Keratinocyte (primary cell): ENCODE measurements at regions not wholly inside any gene's neighbourhood (a gene's known extent, or its start where the extent isn't known, plus 50 kb on each side); places are given as distances from the start of the nearest gene placed in this dataset.

Experiments used
- DNase-seq: peaks from one replicate; pipeline ENCODE4 v3.0.0-alpha.2; 2011; ENCODE audit warnings: low read depth, missing footprints, low spot score
- FAIRE-seq: peaks from 2 replicates; lab custom pipeline; 2011; peaks lifted over from hg19 to GRCh38; lab: Jason Lieb, UNC
- H2AFZ ChIP-seq: 2 replicates; pipeline ENCODE4 v1.6.0; 2012; ENCODE audit warnings: low read length, control low read depth, inconsistent platforms; ENCODE audit not compliant: control insufficient read depth
- H3K27ac ChIP-seq: 2 replicates; pipeline ENCODE4 v1.5.1; 2011; ENCODE audit warnings: low read length; ENCODE audit not compliant: control insufficient read depth, insufficient read depth
- H3K27me3 ChIP-seq: 3 replicates; pipeline ENCODE4 v1.6.0; 2011; ENCODE audit warnings: low read length; ENCODE audit not compliant: control insufficient read depth, insufficient read depth; ENCODE audit errors: extremely low read depth
- H3K36me3 ChIP-seq, 2 experiments: 2 replicates in 1 of 2; 3 replicates in 1 of 2; pipeline ENCODE4 v1.5.1; 2011; ENCODE audit warnings: low read length in 2 of 2, mild to moderate bottlenecking in 1 of 2; ENCODE audit not compliant: control insufficient read depth in 2 of 2, insufficient read depth in 2 of 2; ENCODE audit errors: extremely low read depth in 1 of 2
- H3K4me1 ChIP-seq: 3 replicates; pipeline ENCODE4 v1.5.1; 2011; ENCODE audit warnings: low read length; ENCODE audit not compliant: control insufficient read depth, insufficient read depth; ENCODE audit errors: extremely low read depth
- H3K4me2 ChIP-seq: 3 replicates; pipeline ENCODE4 v1.6.0; 2011; ENCODE audit warnings: low read depth, low read length; ENCODE audit not compliant: control insufficient read depth, insufficient read depth; ENCODE audit errors: extremely low read depth
- H3K4me3 ChIP-seq, 3 experiments: fragments of 200-600 bp in 1 of 3; sonication (generic) in 1 of 3; 2 replicates in 2 of 3; 3 replicates in 1 of 3; pipeline ENCODE4 v1.5.1; 2011 to 2016; ENCODE audit warnings: low read length in 3 of 3, mild to moderate bottlenecking in 3 of 3, control low read depth in 2 of 3, inconsistent platforms in 1 of 3, low read depth in 1 of 3, mixed read lengths in 1 of 3, mixed run types in 1 of 3, moderate library complexity in 1 of 3; ENCODE audit not compliant: control insufficient read depth in 2 of 3, insufficient read depth in 2 of 3; ENCODE audit errors: extremely low read depth in 1 of 3
- H3K79me2 ChIP-seq: 2 replicates; pipeline ENCODE4 v1.6.0; 2012; ENCODE audit warnings: low read length; ENCODE audit not compliant: control insufficient read depth, insufficient read depth
- H3K9ac ChIP-seq: 3 replicates; pipeline ENCODE4 v1.6.0; 2011; ENCODE audit warnings: low read length; ENCODE audit not compliant: control insufficient read depth, insufficient read depth; ENCODE audit errors: extremely low read depth
- H3K9me1 ChIP-seq: 3 replicates; pipeline ENCODE4 v1.6.0; 2011; ENCODE audit warnings: low read length; ENCODE audit not compliant: control insufficient read depth, insufficient read depth; ENCODE audit errors: extremely low read depth
- H3K9me3 ChIP-seq: 2 replicates; pipeline ENCODE4 v1.5.1; 2012; ENCODE audit warnings: low read depth, low read length; ENCODE audit not compliant: control insufficient read depth
- H4K20me1 ChIP-seq: 3 replicates; pipeline ENCODE4 v1.6.0; 2011; ENCODE audit warnings: low read length; ENCODE audit not compliant: control insufficient read depth, insufficient read depth; ENCODE audit errors: extremely low read depth
- EZH2 ChIP-seq: IDR thresholded peaks from one replicate; pipeline ENCODE4 v1.6.1; 2012; ENCODE audit warnings: inconsistent platforms, mild to moderate bottlenecking, low read length, moderate library complexity
- dilution Hi-C: fragments of 300-500 bp; cut with MboI; formaldehyde crosslinking; loops from one replicate; pipeline ENCODE4 v1.7.0; 2020; ENCODE audit warnings: low sequenced_read_pairs; ENCODE audit not compliant: extremely low pct_ligation_motif_present
- TF ChIP-seq, protein P1 (sequence below), 3 experiments: IDR thresholded peaks in 1 of 3; conservative IDR thresholded peaks in 1 of 3; optimal IDR thresholded peaks in 1 of 3; 2 replicates in 2 of 3; 3 replicates in 1 of 3; pipeline versions ENCODE3 to v1.5.1; 2011; ENCODE audit warnings: low read length in 3 of 3, mild to moderate bottlenecking in 3 of 3, moderate library complexity in 2 of 3, control low read depth in 1 of 3, inconsistent platforms in 1 of 3; ENCODE audit not compliant: insufficient read depth in 2 of 3; ENCODE audit errors: extremely low read depth in 1 of 3

DNA sequence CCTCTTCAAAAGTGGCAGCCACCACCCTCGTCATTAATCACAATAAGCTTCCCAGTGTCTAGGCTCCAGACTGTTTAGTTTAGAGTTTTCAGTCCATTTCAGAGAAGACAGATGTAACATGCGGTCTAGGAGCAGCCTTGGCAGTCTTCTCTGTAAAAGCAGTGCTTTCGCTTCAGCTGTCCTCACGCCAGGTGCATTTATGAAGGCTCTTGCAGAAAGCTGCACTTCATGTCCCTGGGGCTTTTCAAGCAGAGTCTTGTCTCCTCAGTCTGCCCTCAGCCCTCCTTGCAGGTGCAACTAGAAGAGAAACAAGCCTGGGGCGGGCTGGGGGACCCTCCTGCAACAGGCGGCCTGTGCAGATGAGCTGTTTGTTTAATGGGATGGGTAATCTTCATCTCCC lies 281.9 kb downstream of the DRD1 start:
- Histone ChIP-seq H3K9me3 (no peaks in the 10 kb centered on the region), H3K4me1 (no peaks in the 10 kb centered on the region), H3K27ac (no peak overlapping the region), H2AFZ (no peak overlapping the region), H3K36me3 (no peaks in the 10 kb centered on the region), H4K20me1 (no peaks in the 10 kb centered on the region), H3K4me2 (no peak overlapping the region), H3K9ac (no peak overlapping the region), H3K9me1 (no peaks in the 10 kb centered on the region), H3K4me3 (no peak overlapping the region), H3K27me3 (no peaks in the 10 kb centered on the region), H3K79me2 (no peaks in the 10 kb centered on the region)
- DNase-seq: no peak
- dilution Hi-C loops: no loop called here
- TF ChIP-seq, protein P1, sequence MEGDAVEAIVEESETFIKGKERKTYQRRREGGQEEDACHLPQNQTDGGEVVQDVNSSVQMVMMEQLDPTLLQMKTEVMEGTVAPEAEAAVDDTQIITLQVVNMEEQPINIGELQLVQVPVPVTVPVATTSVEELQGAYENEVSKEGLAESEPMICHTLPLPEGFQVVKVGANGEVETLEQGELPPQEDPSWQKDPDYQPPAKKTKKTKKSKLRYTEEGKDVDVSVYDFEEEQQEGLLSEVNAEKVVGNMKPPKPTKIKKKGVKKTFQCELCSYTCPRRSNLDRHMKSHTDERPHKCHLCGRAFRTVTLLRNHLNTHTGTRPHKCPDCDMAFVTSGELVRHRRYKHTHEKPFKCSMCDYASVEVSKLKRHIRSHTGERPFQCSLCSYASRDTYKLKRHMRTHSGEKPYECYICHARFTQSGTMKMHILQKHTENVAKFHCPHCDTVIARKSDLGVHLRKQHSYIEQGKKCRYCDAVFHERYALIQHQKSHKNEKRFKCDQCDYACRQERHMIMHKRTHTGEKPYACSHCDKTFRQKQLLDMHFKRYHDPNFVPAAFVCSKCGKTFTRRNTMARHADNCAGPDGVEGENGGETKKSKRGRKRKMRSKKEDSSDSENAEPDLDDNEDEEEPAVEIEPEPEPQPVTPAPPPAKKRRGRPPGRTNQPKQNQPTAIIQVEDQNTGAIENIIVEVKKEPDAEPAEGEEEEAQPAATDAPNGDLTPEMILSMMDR (optimal IDR thresholded peaks at IDR 0.05 in 1 of 3, IDR thresholded peaks at IDR 0.05 in 1 of 3, conservative IDR thresholded peaks at IDR 0.05 in 1 of 3; ENCODE audit: extremely low read depth in 1 of 3, insufficient read depth in 2 of 3, low read length in 3 of 3): no peak
- no peak for TF ChIP-seq EZH2
- no peak for FAIRE-seq

DNA sequence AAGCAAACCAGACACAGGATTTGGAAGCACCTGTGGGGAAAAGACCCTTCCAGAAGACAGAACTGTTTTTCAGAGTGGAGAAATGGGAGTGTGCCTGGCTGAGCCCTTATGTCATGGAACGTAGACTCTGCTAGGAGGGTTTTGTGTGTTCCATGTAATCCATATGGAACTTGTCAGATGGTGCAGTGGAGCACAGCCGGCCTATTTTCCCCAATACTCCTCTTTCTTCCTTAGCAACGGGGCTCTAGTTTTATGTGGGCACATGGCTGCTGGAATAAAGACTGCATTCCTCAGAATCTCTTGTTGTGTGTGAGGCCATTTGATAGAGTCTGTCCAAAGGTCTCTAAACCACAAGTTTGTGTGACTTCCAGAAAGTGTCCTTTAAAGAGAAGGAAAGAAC lies 284.0 kb downstream of the DRD1 start:
- no peak for FAIRE-seq

More for the DNA sequence above, 284.0 kb downstream of the DRD1 start:
- Histone ChIP-seq H3K4me2 (no peak overlapping the region), H3K4me1 (no peaks in the 10 kb centered on the region), H3K36me3 (no peaks in the 10 kb centered on the region), H4K20me1 (no peaks in the 10 kb centered on the region), H3K79me2 (no peaks in the 10 kb centered on the region), H3K27me3 (no peaks in the 10 kb centered on the region), H3K4me3 (no peak overlapping the region), H3K9me3 (no peaks in the 10 kb centered on the region), H3K9ac (no peak overlapping the region), H3K27ac (no peak overlapping the region), H3K9me1 (no peaks in the 10 kb centered on the region), H2AFZ (no peak overlapping the region)
- no peak for DNase-seq
- dilution Hi-C loops: no loop called here
- TF ChIP-seq, protein P1 (optimal IDR thresholded peaks at IDR 0.05 in 1 of 3, IDR thresholded peaks at IDR 0.05 in 1 of 3, conservative IDR thresholded peaks at IDR 0.05 in 1 of 3; ENCODE audit: extremely low read depth in 1 of 3, insufficient read depth in 2 of 3, low read length in 3 of 3): no peak
- no peak for TF ChIP-seq EZH2
